ENCODE measurements at regions not wholly inside any gene's neighbourhood (a gene's known extent, or its start where the extent isn't known, plus 50 kb on each side); places are given as distances from the start of the nearest gene placed in this dataset.

GRCh38 chrX:147522981-147523380 is 388.7 kb upstream of the FMR1 start:
- TF ChIP-seq, protein P1, sequence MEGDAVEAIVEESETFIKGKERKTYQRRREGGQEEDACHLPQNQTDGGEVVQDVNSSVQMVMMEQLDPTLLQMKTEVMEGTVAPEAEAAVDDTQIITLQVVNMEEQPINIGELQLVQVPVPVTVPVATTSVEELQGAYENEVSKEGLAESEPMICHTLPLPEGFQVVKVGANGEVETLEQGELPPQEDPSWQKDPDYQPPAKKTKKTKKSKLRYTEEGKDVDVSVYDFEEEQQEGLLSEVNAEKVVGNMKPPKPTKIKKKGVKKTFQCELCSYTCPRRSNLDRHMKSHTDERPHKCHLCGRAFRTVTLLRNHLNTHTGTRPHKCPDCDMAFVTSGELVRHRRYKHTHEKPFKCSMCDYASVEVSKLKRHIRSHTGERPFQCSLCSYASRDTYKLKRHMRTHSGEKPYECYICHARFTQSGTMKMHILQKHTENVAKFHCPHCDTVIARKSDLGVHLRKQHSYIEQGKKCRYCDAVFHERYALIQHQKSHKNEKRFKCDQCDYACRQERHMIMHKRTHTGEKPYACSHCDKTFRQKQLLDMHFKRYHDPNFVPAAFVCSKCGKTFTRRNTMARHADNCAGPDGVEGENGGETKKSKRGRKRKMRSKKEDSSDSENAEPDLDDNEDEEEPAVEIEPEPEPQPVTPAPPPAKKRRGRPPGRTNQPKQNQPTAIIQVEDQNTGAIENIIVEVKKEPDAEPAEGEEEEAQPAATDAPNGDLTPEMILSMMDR (IDR thresholded peaks at IDR 0.05): no peak
- no peak for TF ChIP-seq POLR2A (IDR thresholded peaks at IDR 0.05)

All from uterus (tissue), 2 donors.